HepG2 (cell line): ENCODE measurements at regions not wholly inside any gene's neighbourhood (a gene's known extent, or its start where the extent isn't known, plus 50 kb on each side); places are given as distances from the start of the nearest gene placed in this dataset.

ENCODE experiments used
- AFF4 ChIP-seq: sonication (generic); formaldehyde crosslinking; IDR thresholded peaks from 2 replicates; pipeline ENCODE4 v1.4.0; 2020; ENCODE audit warnings: missing genetic modification reagents
- KAT2B ChIP-seq: fragments of 150-350 bp; IDR thresholded peaks from 2 replicates; pipeline ENCODE4 v1.6.1; 2014; ENCODE audit warnings: low read depth, low read length, borderline replicate concordance
- MTA3 ChIP-seq: sonication (generic); formaldehyde crosslinking; IDR thresholded peaks from 2 replicates; pipeline ENCODE4 v1.4.0; 2020; ENCODE audit warnings: missing genetic modification reagents
- NFE2 ChIP-seq: sonication (generic); formaldehyde crosslinking; IDR thresholded peaks from 2 replicates; pipeline ENCODE4 v1.4.0; 2020; ENCODE audit warnings: missing genetic modification reagents
- PAX8 ChIP-seq: sonication (generic); formaldehyde crosslinking; IDR thresholded peaks from 2 replicates; pipeline ENCODE4 v1.8.0; 2022; ENCODE audit warnings: mild to moderate bottlenecking, missing genetic modification reagents, borderline replicate concordance
- PAXIP1 ChIP-seq: sonication (generic); formaldehyde crosslinking; conservative IDR thresholded peaks from 2 replicates; pipeline ENCODE4 v1.4.0; 2020; ENCODE audit warnings: mild to moderate bottlenecking, missing genetic modification reagents, moderate library complexity
- SNAPC5 ChIP-seq: sonication (generic); formaldehyde crosslinking; IDR thresholded peaks from 2 replicates; pipeline ENCODE4 v1.8.1; 2023; ENCODE audit warnings: mild to moderate bottlenecking, missing genetic modification reagents, borderline replicate concordance
- TCF7 ChIP-seq: sonication (generic); IDR thresholded peaks from 2 replicates; pipeline ENCODE4 v1.6.1; 2016; ENCODE audit warnings: antibody characterized with exemption, low read depth
- ZNF235 ChIP-seq: sonication (generic); formaldehyde crosslinking; IDR thresholded peaks from 2 replicates; pipeline ENCODE4 v1.8.1; 2023; ENCODE audit warnings: mild to moderate bottlenecking, missing genetic modification reagents, borderline replicate concordance
- ZNF281 ChIP-seq: sonication (generic); formaldehyde crosslinking; IDR thresholded peaks from 2 replicates; pipeline ENCODE4 v1.4.0; 2020; ENCODE audit warnings: missing genetic modification reagents, borderline replicate concordance
- ZNF354B ChIP-seq: sonication (generic); formaldehyde crosslinking; IDR thresholded peaks from 2 replicates; pipeline ENCODE4 v1.8.0; 2022; ENCODE audit warnings: mild to moderate bottlenecking, missing genetic modification reagents
- ZNF547 ChIP-seq: sonication (generic); formaldehyde crosslinking; IDR thresholded peaks from 2 replicates; pipeline ENCODE4 v1.5.1; 2020; ENCODE audit warnings: mild to moderate bottlenecking, missing genetic modification reagents
- ZNF598 ChIP-seq: sonication (generic); formaldehyde crosslinking; IDR thresholded peaks from 2 replicates; pipeline ENCODE4 v1.5.1; 2020; ENCODE audit warnings: mild to moderate bottlenecking, missing genetic modification reagents, borderline replicate concordance
- ZNF629 ChIP-seq: sonication (generic); formaldehyde crosslinking; conservative IDR thresholded peaks from 2 replicates; pipeline ENCODE4 v1.5.0; 2020; ENCODE audit warnings: missing genetic modification reagents
- ZNF670 ChIP-seq: sonication (generic); formaldehyde crosslinking; IDR thresholded peaks from 2 replicates; pipeline ENCODE4 v1.8.0; 2022; ENCODE audit warnings: mild to moderate bottlenecking, missing genetic modification reagents, borderline replicate concordance
- ZNF737 ChIP-seq: sonication (generic); formaldehyde crosslinking; IDR thresholded peaks from 2 replicates; pipeline ENCODE4 v1.5.0; 2020; ENCODE audit warnings: missing genetic modification reagents, mild to moderate bottlenecking, borderline replicate concordance
- ZNF746 ChIP-seq: sonication (generic); formaldehyde crosslinking; IDR thresholded peaks from 2 replicates; pipeline ENCODE4 v1.8.0; 2022; ENCODE audit warnings: mild to moderate bottlenecking, missing genetic modification reagents

GRCh38 chr2:42974721-42975717 lies 182.6 kb upstream of the HAAO start (continued):
- TF ChIP-seq ZNF629 (peak; percentile 61), PAX8 (no peak), ZNF354B (no peak), TCF7 (no peak; the same call in 1 of the 2 replicates), ZNF598 (CRISPR knock-in tag) (peak; percentile 60; the same call in 1 of the 2 replicates), KAT2B (no peak), ZNF281 (CRISPR knock-in tag) (peak; percentile 95), ZNF235 (CRISPR knock-in tag) (no peak; the same call in 1 of the 2 replicates), NFE2 (no peak), ZNF746 (peak; percentile 89), ZNF737 (CRISPR knock-in tag) (no peak), SNAPC5 (no peak), MTA3 (CRISPR knock-in tag) (no peak), PAXIP1 (CRISPR knock-in tag) (peak; percentile 98), ZNF670 (CRISPR knock-in tag) (peak; percentile 87; the same call in 1 of the 2 replicates), ZNF547 (CRISPR knock-in tag) (peak; percentile 88), AFF4 (CRISPR knock-in tag) (no peak)
